Ovary (tissue), 7 donors: ENCODE measurements at regions not wholly inside any gene's neighbourhood (a gene's known extent, or its start where the extent isn't known, plus 50 kb on each side); places are given as distances from the start of the nearest gene placed in this dataset.

Experiments used
- DNase-seq, 5 donors: peaks; one replicate each; pipeline ENCODE4 v3.0.0-alpha.2; 2019 to 2020
- H3K27ac ChIP-seq, 2 donors: fragments of 200-600 bp; one replicate each; pipeline versions ENCODE4 v1.5.1 to v1.8.0; 2019 to 2022
- H3K27me3 ChIP-seq: fragments of 200-600 bp; one replicate; pipeline ENCODE4 v1.8.0; 2022
- H3K36me3 ChIP-seq: fragments of 200-600 bp; sonication (generic); one replicate; pipeline ENCODE4 v1.5.1; 2019
- H3K4me1 ChIP-seq: one replicate; pipeline ENCODE4 v1.8.1; 2013; ENCODE audit warnings: mild to moderate bottlenecking, moderate library complexity; ENCODE audit not compliant: insufficient read depth
- H3K4me3 ChIP-seq: fragments of 200-600 bp; sonication (generic); one replicate; pipeline ENCODE4 v1.5.1; 2017
- H3K9me3 ChIP-seq, 2 donors: fragments of 200-600 bp in 1 of 2; sonication (generic) in 1 of 2; one replicate each; pipeline versions ENCODE4 v1.5.1 to v1.8.1; 2013 to 2019; ENCODE audit warnings: mild to moderate bottlenecking in 1 of 2, moderate library complexity in 1 of 2
- CTCF ChIP-seq, 3 donors: fragments of 450-650 bp in 2 of 3; fragments of 200-600 bp in 1 of 3; IDR thresholded peaks; one replicate each; pipeline versions ENCODE4 v1.5.1 to v1.8.0; 2016 to 2022; ENCODE audit warnings: antibody characterized with exemption in 3 of 3, mild to moderate bottlenecking in 1 of 3
- EP300 ChIP-seq: sonication (generic); formaldehyde crosslinking; IDR thresholded peaks from one replicate; pipeline ENCODE4 v1.6.1; 2017; ENCODE audit warnings: antibody characterized with exemption
- POLR2A ChIP-seq: fragments of 450-650 bp; IDR thresholded peaks from one replicate; pipeline ENCODE4 v1.6.1; 2017; ENCODE audit warnings: antibody characterized with exemption, mild to moderate bottlenecking, moderate library complexity
- WGBS, 3 donors: extraction: QIAGEN DNeasy Blood & Tissue Kit in 1 of 3; methylation state at CpG; one replicate each; pipeline versions ENCODE4 v1.1.5 to v1.1.7; 2013 to 2017; 5-methylcytosine and 5-hydroxymethylcytosine counted together
- intact Hi-C, 4 donors: fragments of 100-400 bp; cut with DNase I; formaldehyde crosslinking; loops; one replicate each; pipeline versions ENCODE4 v1.11.0 to v1.15.1; 2022 to 2023
- donor health status: DM: no; HTN: no; CAD: no; lungs with moderate emphysema.
- donor health status: DM: no; HTN: no; CAD: no.
- donor health status: Bipolar disorder and iron deficiency.
- donor health status: DM: no; HTN: no; CAD: no.
- donor health status: DM: yes; HTN: yes; CAD: no.

- H3K36me3 ChIP-seq = no peaks in the 10 kb centered on the region
- H3K27me3 ChIP-seq = no peaks in the 10 kb centered on the region
- H3K9me3 ChIP-seq = no peaks in the 10 kb centered on the region
- no peak for DNase-seq
- no peak overlapping the region for H3K27ac ChIP-seq
- intact Hi-C loops = loop anchor here in 1 of 4 donors (2.0 kb wide), 1 partner anchor 14 kb away; no protein-coding TSS in a partner anchor
- TF ChIP-seq POLR2A = no peak
- no peak for TF ChIP-seq EP300
- TF ChIP-seq CTCF (IDR thresholded peaks at IDR 0.05) = no peak
- WGBS, 3 donors = 92% methylated on average over 1 of the region's 1 CpG
- no peaks in the 10 kb centered on the region for H3K4me1 ChIP-seq
- no peak overlapping the region for H3K4me3 ChIP-seq
Observed at GRCh38 chr4:176400816-176401461, 81.2 kb downstream of the SPCS3 start.

GRCh38 chr4:176404621-176405020 is 84.9 kb downstream of the SPCS3 start:
- Histone ChIP-seq H3K4me1 (no peaks in the 10 kb centered on the region), H3K9me3 (no peaks in the 10 kb centered on the region), H3K27me3 (no peaks in the 10 kb centered on the region), H3K4me3 (no peak overlapping the region), H3K36me3 (no peaks in the 10 kb centered on the region), H3K27ac (no peak overlapping the region)
- 47 to 52% (median 48%) methylated on average over 4 of the region's 4 CpGs for WGBS, 3 donors
- no peak for DNase-seq
- TF ChIP-seq EP300 (no peak), CTCF (IDR thresholded peaks at IDR 0.05) (no peak), POLR2A (no peak)
- intact Hi-C loops = no loop called here

- DNase-seq = no peak
- TF ChIP-seq POLR2A = no peak
- no peak for TF ChIP-seq CTCF (IDR thresholded peaks at IDR 0.05)
- TF ChIP-seq EP300 = no peak
- Histone ChIP-seq H3K4me1 (no peaks in the 10 kb centered on the region), H3K9me3 (no peaks in the 10 kb centered on the region), H3K4me3 (no peak overlapping the region), H3K27ac (no peak overlapping the region), H3K36me3 (no peaks in the 10 kb centered on the region), H3K27me3 (no peaks in the 10 kb centered on the region)
- WGBS, 3 donors = 90 to 94% (median 91%) methylated on average over 4 of the region's 4 CpGs
- intact Hi-C loops = no loop called here
Observed at GRCh38 chr4:176406297-176406696, 86.5 kb downstream of the SPCS3 start.

DNA sequence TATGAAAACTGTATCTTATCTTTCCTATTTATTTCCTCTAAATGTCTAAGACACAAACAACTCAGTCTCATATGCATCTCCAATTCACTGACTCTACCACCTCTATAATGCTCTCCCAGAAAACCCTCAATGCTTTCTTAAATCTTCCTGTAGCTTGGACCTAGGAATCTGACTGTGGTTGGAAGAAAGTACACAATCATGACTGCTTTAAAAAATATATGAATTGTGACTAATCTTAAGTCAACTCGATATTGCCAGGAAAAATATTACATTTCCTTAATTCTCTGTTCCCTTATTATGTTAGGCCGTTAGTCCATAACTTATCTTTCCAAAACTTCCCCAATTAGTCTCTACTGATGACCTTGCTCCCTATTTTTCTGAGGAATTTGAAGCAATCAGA is 87.0 kb downstream of the SPCS3 start:
- Histone ChIP-seq H3K36me3 (no peaks in the 10 kb centered on the region), H3K9me3 (no peaks in the 10 kb centered on the region), H3K27ac (no peak overlapping the region), H3K27me3 (no peaks in the 10 kb centered on the region), H3K4me1 (no peaks in the 10 kb centered on the region), H3K4me3 (no peak overlapping the region)
- DNase-seq = no peak
- 69 to 83% (median 75%) methylated on average over 2 of the region's 2 CpGs for WGBS, 3 donors
- intact Hi-C loops = no loop called here
- TF ChIP-seq EP300 = no peak
- no peak for TF ChIP-seq CTCF (IDR thresholded peaks at IDR 0.05)
- TF ChIP-seq POLR2A = no peak
